ENCODE measurements at regions not wholly inside any gene's neighbourhood (a gene's known extent, or its start where the extent isn't known, plus 50 kb on each side); places are given as distances from the start of the nearest gene placed in this dataset.

DNA sequence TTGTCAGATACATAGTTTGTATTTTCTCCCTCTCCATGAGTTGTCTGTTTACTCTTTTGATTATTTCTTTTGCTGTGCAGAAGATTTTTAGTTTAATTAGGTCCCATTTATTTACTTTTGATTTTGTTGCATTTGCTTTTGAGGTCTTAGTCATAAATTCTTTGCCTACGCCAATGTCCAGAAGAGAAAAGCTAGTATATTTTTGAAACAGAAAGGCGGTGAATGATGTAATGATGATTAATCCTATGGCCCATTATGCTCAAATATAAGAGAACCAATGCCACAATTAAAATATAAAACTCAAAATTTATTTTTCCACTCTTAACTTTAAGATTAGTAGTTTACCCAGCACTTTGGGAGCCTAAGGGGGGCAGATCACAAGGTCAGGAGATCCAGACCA, 59.8 kb upstream of the SMIM36 start:
- TF ChIP-seq, protein P1, sequence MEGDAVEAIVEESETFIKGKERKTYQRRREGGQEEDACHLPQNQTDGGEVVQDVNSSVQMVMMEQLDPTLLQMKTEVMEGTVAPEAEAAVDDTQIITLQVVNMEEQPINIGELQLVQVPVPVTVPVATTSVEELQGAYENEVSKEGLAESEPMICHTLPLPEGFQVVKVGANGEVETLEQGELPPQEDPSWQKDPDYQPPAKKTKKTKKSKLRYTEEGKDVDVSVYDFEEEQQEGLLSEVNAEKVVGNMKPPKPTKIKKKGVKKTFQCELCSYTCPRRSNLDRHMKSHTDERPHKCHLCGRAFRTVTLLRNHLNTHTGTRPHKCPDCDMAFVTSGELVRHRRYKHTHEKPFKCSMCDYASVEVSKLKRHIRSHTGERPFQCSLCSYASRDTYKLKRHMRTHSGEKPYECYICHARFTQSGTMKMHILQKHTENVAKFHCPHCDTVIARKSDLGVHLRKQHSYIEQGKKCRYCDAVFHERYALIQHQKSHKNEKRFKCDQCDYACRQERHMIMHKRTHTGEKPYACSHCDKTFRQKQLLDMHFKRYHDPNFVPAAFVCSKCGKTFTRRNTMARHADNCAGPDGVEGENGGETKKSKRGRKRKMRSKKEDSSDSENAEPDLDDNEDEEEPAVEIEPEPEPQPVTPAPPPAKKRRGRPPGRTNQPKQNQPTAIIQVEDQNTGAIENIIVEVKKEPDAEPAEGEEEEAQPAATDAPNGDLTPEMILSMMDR (IDR thresholded peaks at IDR 0.05; ENCODE audit: low read depth, low read length, missing input control), result no peak
- no peak for TF ChIP-seq RAD21 (IDR thresholded peaks at IDR 0.05)

All from liver (tissue), 3 donors.